ENCODE measurements at regions not wholly inside any gene's neighbourhood (a gene's known extent, or its start where the extent isn't known, plus 50 kb on each side); places are given as distances from the start of the nearest gene placed in this dataset.
A peak's percentile ranks its signal among the peaks of the same experiment; 100 is the strongest.
"Not testable (repeated sequence)": the region's sequence is repeated elsewhere in the genome, so short reads cannot be mapped to it uniquely, and the experiment has no call there.

DNA sequence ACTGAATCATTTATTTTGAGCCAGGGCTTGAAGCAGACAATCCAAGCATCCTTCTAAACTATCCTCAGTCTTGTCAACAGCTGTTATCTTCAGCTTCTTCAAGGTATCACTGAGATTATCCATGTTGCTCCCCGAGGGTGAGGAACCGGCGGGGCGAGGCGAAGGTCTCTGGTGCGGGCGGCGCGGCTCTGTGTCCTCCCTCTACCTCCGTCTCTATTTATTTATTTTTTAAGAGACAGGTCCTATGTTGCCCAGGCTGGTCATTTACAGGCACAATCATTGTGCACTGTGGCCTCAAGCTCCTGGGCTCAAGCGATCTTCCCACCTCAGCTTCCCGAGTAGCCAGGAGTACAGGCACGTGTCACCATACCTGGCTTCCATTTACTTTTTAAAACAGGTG is 130.0 kb downstream of the SRGAP2 start:
- H3K9me3 ChIP-seq (replicated peaks in 1 of 2; ENCODE audit: control insufficient read depth in 1 of 2, insufficient read depth in 1 of 2, low read length in 2 of 2); H3K9ac ChIP-seq (ENCODE audit: insufficient read depth, low read length, poor library complexity, severe bottlenecking); H3K27ac Mint-ChIP-seq; H3K4me3 Mint-ChIP-seq; H3K4me1 Mint-ChIP-seq; intact Hi-C loops (cut with micrococcal nuclease); H2AFZ ChIP-seq (ENCODE audit: insufficient read depth, low read depth, low read length, poor library complexity, severe bottlenecking); H3K27me3 ChIP-seq (ENCODE audit: control insufficient read depth in 2 of 2, insufficient read depth in 2 of 2, low read length in 2 of 2); H3K4me3 ChIP-seq (replicated peaks in 1 of 3; ENCODE audit: low read depth in 2 of 3, low read length in 3 of 3); H3K27ac ChIP-seq (ENCODE audit: low read depth in 1 of 2, low read length in 2 of 2); H3K79me2 ChIP-seq (ENCODE audit: insufficient read depth, low read length); H3K27me3 Mint-ChIP-seq (ENCODE audit: low read depth in 3 of 3); DNase-seq; H3K36me3 Mint-ChIP-seq; H3K36me3 ChIP-seq (replicated peaks in 1 of 2; ENCODE audit: control insufficient read depth in 1 of 2, insufficient read depth in 2 of 2, low read length in 2 of 2); H3K4me2 ChIP-seq (replicated peaks; ENCODE audit: extremely low read depth, low read length, poor library complexity, severe bottlenecking); H3K9me3 Mint-ChIP-seq; H3K4me1 ChIP-seq (ENCODE audit: control insufficient read depth in 1 of 2, insufficient read depth in 2 of 2, low read length in 2 of 2); H4K20me1 ChIP-seq (ENCODE audit: insufficient read depth, low read length): not testable (repeated sequence)
- no CpG with 5 or more reads among the region's 13 CpGs for WGBS (ENCODE audit: insufficient coverage)

DNA sequence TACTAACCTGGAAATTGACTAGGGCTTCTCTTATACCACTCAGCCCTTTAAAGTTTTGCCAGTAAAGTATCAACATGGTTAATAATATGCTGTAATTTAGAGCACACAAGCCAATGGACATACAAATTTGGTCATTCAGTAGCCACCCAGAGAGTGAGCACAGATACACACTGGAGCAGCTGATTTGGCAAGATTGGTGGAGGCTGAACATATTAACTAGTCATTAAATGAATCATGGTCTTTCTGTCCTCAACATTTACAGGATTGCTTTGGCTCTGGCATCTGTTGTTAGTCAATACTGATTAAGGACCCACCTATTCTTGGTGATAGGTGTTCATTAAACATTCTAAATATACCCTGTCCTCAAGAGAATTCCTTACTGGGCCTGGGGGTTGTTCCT is 130.6 kb downstream of the SRGAP2 start:
- H4K20me1 ChIP-seq (ENCODE audit: insufficient read depth, low read length); H3K9me3 ChIP-seq (replicated peaks in 1 of 2; ENCODE audit: control insufficient read depth in 1 of 2, insufficient read depth in 1 of 2, low read length in 2 of 2); H3K36me3 Mint-ChIP-seq; H3K9me3 Mint-ChIP-seq; H3K27me3 Mint-ChIP-seq (ENCODE audit: low read depth in 3 of 3); H3K79me2 ChIP-seq (ENCODE audit: insufficient read depth, low read length); H3K4me3 ChIP-seq (replicated peaks in 1 of 3; ENCODE audit: low read depth in 2 of 3, low read length in 3 of 3); DNase-seq; H3K27me3 ChIP-seq (ENCODE audit: control insufficient read depth in 2 of 2, insufficient read depth in 2 of 2, low read length in 2 of 2); H3K27ac ChIP-seq (ENCODE audit: low read depth in 1 of 2, low read length in 2 of 2); H2AFZ ChIP-seq (ENCODE audit: insufficient read depth, low read depth, low read length, poor library complexity, severe bottlenecking); H3K27ac Mint-ChIP-seq; H3K4me3 Mint-ChIP-seq; H3K4me1 Mint-ChIP-seq; intact Hi-C loops (cut with micrococcal nuclease); H3K4me1 ChIP-seq (ENCODE audit: control insufficient read depth in 1 of 2, insufficient read depth in 2 of 2, low read length in 2 of 2); H3K4me2 ChIP-seq (replicated peaks; ENCODE audit: extremely low read depth, low read length, poor library complexity, severe bottlenecking); H3K36me3 ChIP-seq (replicated peaks in 1 of 2; ENCODE audit: control insufficient read depth in 1 of 2, insufficient read depth in 2 of 2, low read length in 2 of 2); H3K9ac ChIP-seq (ENCODE audit: insufficient read depth, low read length, poor library complexity, severe bottlenecking): not testable (repeated sequence)

DNA sequence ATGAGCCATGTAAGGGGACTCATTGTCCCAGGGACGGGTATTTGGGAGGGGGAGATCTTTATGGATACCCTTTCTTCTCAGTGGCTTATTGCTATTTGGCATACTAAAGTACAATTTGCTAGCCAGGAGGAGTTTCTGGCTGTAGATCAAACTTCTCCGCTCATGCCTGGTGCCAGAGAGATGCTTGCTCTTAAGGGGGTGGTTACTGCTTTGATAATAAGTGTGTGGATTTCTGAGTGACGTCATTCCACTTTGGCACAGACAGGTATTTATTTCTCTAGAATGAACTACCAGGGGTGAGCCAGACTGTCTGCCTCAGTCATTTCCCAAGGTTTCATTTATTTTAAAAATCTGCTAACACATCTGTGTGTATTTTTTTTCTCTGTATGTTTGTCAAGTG is 131.1 kb downstream of the SRGAP2 start:
- H3K9me3 Mint-ChIP-seq; H3K79me2 ChIP-seq (ENCODE audit: insufficient read depth, low read length); H3K9ac ChIP-seq (ENCODE audit: insufficient read depth, low read length, poor library complexity, severe bottlenecking); H3K4me3 Mint-ChIP-seq; H3K36me3 ChIP-seq (replicated peaks in 1 of 2; ENCODE audit: control insufficient read depth in 1 of 2, insufficient read depth in 2 of 2, low read length in 2 of 2); H3K9me3 ChIP-seq (replicated peaks in 1 of 2; ENCODE audit: control insufficient read depth in 1 of 2, insufficient read depth in 1 of 2, low read length in 2 of 2); H3K4me2 ChIP-seq (replicated peaks; ENCODE audit: extremely low read depth, low read length, poor library complexity, severe bottlenecking); H3K27me3 ChIP-seq (ENCODE audit: control insufficient read depth in 2 of 2, insufficient read depth in 2 of 2, low read length in 2 of 2); DNase-seq; H3K36me3 Mint-ChIP-seq; H3K4me3 ChIP-seq (replicated peaks in 1 of 3; ENCODE audit: low read depth in 2 of 3, low read length in 3 of 3); H3K4me1 ChIP-seq (ENCODE audit: control insufficient read depth in 1 of 2, insufficient read depth in 2 of 2, low read length in 2 of 2); H3K27me3 Mint-ChIP-seq (ENCODE audit: low read depth in 3 of 3); H3K4me1 Mint-ChIP-seq; H4K20me1 ChIP-seq (ENCODE audit: insufficient read depth, low read length); H2AFZ ChIP-seq (ENCODE audit: insufficient read depth, low read depth, low read length, poor library complexity, severe bottlenecking); H3K27ac ChIP-seq (ENCODE audit: low read depth in 1 of 2, low read length in 2 of 2); intact Hi-C loops (cut with micrococcal nuclease): not testable (repeated sequence)
- peak overlapping the region in 1 of 7 donors; percentile 68 for H3K27ac Mint-ChIP-seq
- 100% methylated on average over 1 of the region's 3 CpGs for WGBS (ENCODE audit: insufficient coverage)

DNA sequence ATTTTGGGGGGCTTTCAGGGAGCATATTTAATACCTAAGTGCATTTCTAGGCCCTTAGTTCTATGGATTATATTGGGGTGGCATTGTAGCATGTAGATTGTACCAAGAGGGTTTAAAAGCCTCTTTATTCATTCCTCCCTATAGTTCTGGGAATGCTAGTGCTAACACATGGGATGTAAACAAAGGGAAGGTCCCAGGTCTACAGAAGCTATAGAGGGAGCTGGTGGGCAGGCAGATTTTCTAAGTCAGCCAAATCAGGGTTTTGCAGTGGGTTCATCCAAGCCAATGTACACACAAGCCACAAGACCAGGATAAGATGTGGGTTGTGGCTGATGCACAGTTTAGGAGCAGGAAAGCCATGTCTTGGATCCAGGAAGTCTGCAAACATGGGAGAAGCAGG is 131.8 kb downstream of the SRGAP2 start:
- H3K9me3 Mint-ChIP-seq; H3K27ac ChIP-seq (ENCODE audit: low read depth in 1 of 2, low read length in 2 of 2); H3K4me1 ChIP-seq (ENCODE audit: control insufficient read depth in 1 of 2, insufficient read depth in 2 of 2, low read length in 2 of 2); H4K20me1 ChIP-seq (ENCODE audit: insufficient read depth, low read length); H3K36me3 Mint-ChIP-seq; H3K79me2 ChIP-seq (ENCODE audit: insufficient read depth, low read length); H3K4me3 Mint-ChIP-seq; intact Hi-C loops (cut with micrococcal nuclease); H3K4me3 ChIP-seq (replicated peaks in 1 of 3; ENCODE audit: low read depth in 2 of 3, low read length in 3 of 3); DNase-seq; H3K27ac Mint-ChIP-seq; H3K9me3 ChIP-seq (replicated peaks in 1 of 2; ENCODE audit: control insufficient read depth in 1 of 2, insufficient read depth in 1 of 2, low read length in 2 of 2); H3K36me3 ChIP-seq (replicated peaks in 1 of 2; ENCODE audit: control insufficient read depth in 1 of 2, insufficient read depth in 2 of 2, low read length in 2 of 2); H3K9ac ChIP-seq (ENCODE audit: insufficient read depth, low read length, poor library complexity, severe bottlenecking); H3K27me3 ChIP-seq (ENCODE audit: control insufficient read depth in 2 of 2, insufficient read depth in 2 of 2, low read length in 2 of 2); H3K27me3 Mint-ChIP-seq (ENCODE audit: low read depth in 3 of 3); H3K4me1 Mint-ChIP-seq; H3K4me2 ChIP-seq (replicated peaks; ENCODE audit: extremely low read depth, low read length, poor library complexity, severe bottlenecking); H2AFZ ChIP-seq (ENCODE audit: insufficient read depth, low read depth, low read length, poor library complexity, severe bottlenecking): not testable (repeated sequence)

All from CD14-positive monocyte (primary cell).